Mesodermal cell (in vitro differentiated cells): ENCODE measurements at regions not wholly inside any gene's neighbourhood (a gene's known extent, or its start where the extent isn't known, plus 50 kb on each side); places are given as distances from the start of the nearest gene placed in this dataset.

Source experiments
- H3K27ac ChIP-seq: 2 replicates; pipeline ENCODE4 v1.7.0; 2013; ENCODE audit warnings: mild to moderate bottlenecking, low read depth, low read length, moderate library complexity; ENCODE audit not compliant: severe bottlenecking
- H3K36me3 ChIP-seq: 2 replicates; pipeline ENCODE4 v1.7.1; 2013; ENCODE audit warnings: mild to moderate bottlenecking, low read length, moderate library complexity; ENCODE audit not compliant: control insufficient read depth, insufficient read depth
- H3K4me1 ChIP-seq: one replicate; pipeline ENCODE4 v1.7.1; 2013; ENCODE audit warnings: mild to moderate bottlenecking, low read length; ENCODE audit not compliant: insufficient read depth, control insufficient read depth, poor library complexity, severe bottlenecking
- H3K4me3 ChIP-seq: 2 replicates; pipeline ENCODE4 v1.7.0; 2013; ENCODE audit warnings: low read length, control low read depth, mild to moderate bottlenecking; ENCODE audit not compliant: insufficient read depth, poor library complexity, severe bottlenecking; ENCODE audit errors: extremely low read depth
- H3K9me3 ChIP-seq: 2 replicates; pipeline ENCODE4 v1.7.1; 2013; ENCODE audit warnings: mild to moderate bottlenecking, low read length, moderate library complexity; ENCODE audit not compliant: control insufficient read depth
- WGBS, 2 experiments: methylation state at CpG; one replicate each; pipeline ENCODE4 v1.1.5; 2013; ENCODE audit warnings: missing lambda C conversion rate in 2 of 2; ENCODE audit not compliant: insufficient coverage in 2 of 2; 5-methylcytosine and 5-hydroxymethylcytosine counted together

- no peaks in the 10 kb centered on the region for H3K36me3 ChIP-seq
- no peak overlapping the region for H3K27ac ChIP-seq
- WGBS, 2 experiments: 71 to 100% methylated on average over 1 of the region's 4 CpGs
- no peaks in the 10 kb centered on the region for H3K9me3 ChIP-seq
- H3K4me1 ChIP-seq: no peaks in the 10 kb centered on the region
- no peak overlapping the region for H3K4me3 ChIP-seq
Measured at GRCh38 chr10:2020836-2021235, 283.5 kb upstream of the ADARB2 start.

GRCh38 chr10:2019803-2020202 lies 282.5 kb upstream of the ADARB2 start:
- Histone ChIP-seq H3K27ac (no peak overlapping the region), H3K4me1 (no peaks in the 10 kb centered on the region), H3K9me3 (no peaks in the 10 kb centered on the region), H3K4me3 (no peak overlapping the region), H3K36me3 (no peaks in the 10 kb centered on the region)
- 89% methylated on average over 10 to 12 of the region's 12 CpGs for WGBS, 2 experiments

- no peaks in the 10 kb centered on the region for H3K9me3 ChIP-seq
- H3K4me1 ChIP-seq: no peaks in the 10 kb centered on the region
- no peak overlapping the region for H3K27ac ChIP-seq
- no peaks in the 10 kb centered on the region for H3K36me3 ChIP-seq
- no peak overlapping the region for H3K4me3 ChIP-seq
- WGBS, 2 experiments: no CpG with 5 or more reads among the region's 3 CpGs
Measured at GRCh38 chr10:2019281-2019680, 282.0 kb upstream of the ADARB2 start.

GRCh38 chr10:2014541-2014940 lies 277.2 kb upstream of the ADARB2 start:
- Histone ChIP-seq H3K4me3 (no peak overlapping the region), H3K4me1 (no peaks in the 10 kb centered on the region), H3K9me3 (no peaks in the 10 kb centered on the region), H3K27ac (no peak overlapping the region), H3K36me3 (no peaks in the 10 kb centered on the region)
- WGBS, 2 experiments: 94% methylated on average over 11 to 12 of the region's 12 CpGs

GRCh38 chr10:2012209-2012608 lies 274.9 kb upstream of the ADARB2 start:
- WGBS, 2 experiments: 90 to 96% methylated on average over 4 to 5 of the region's 5 CpGs

GRCh38 chr10:2011106-2011716 lies 273.9 kb upstream of the ADARB2 start:
- no peaks in the 10 kb centered on the region for H3K36me3 ChIP-seq
- H3K4me3 ChIP-seq: no peak overlapping the region
- 76% methylated on average over 10 to 13 of the region's 14 CpGs for WGBS, 2 experiments
- no peaks in the 10 kb centered on the region for H3K9me3 ChIP-seq
- H3K27ac ChIP-seq: no peak overlapping the region
- H3K4me1 ChIP-seq: no peaks in the 10 kb centered on the region

More at GRCh38 chr10:2012209-2012608, 274.9 kb upstream of the ADARB2 start:
- Histone ChIP-seq H3K27ac (no peak overlapping the region), H3K4me1 (no peaks in the 10 kb centered on the region), H3K36me3 (no peaks in the 10 kb centered on the region), H3K4me3 (no peak overlapping the region), H3K9me3 (no peaks in the 10 kb centered on the region)

- Histone ChIP-seq H3K9me3 (no peaks in the 10 kb centered on the region), H3K36me3 (no peaks in the 10 kb centered on the region), H3K27ac (no peak overlapping the region), H3K4me1 (no peaks in the 10 kb centered on the region), H3K4me3 (no peak overlapping the region)
- 84 to 87% methylated on average over 8 of the region's 8 CpGs for WGBS, 2 experiments
Measured at GRCh38 chr10:2005546-2005945, 268.2 kb upstream of the ADARB2 start.

GRCh38 chr10:1992930-1993329 lies 255.6 kb upstream of the ADARB2 start:
- Histone ChIP-seq H3K9me3 (no peaks in the 10 kb centered on the region), H3K27ac (no peak overlapping the region), H3K36me3 (no peaks in the 10 kb centered on the region), H3K4me1 (no peaks in the 10 kb centered on the region), H3K4me3 (no peak overlapping the region)
- WGBS, 2 experiments: 85 to 94% methylated on average over 3 to 6 of the region's 10 CpGs

GRCh38 chr10:1989090-1989489 lies 251.8 kb upstream of the ADARB2 start:
- 88 to 95% methylated on average over 5 of the region's 5 CpGs for WGBS, 2 experiments
- Histone ChIP-seq H3K27ac (no peak overlapping the region), H3K9me3 (no peaks in the 10 kb centered on the region), H3K4me3 (no peak overlapping the region), H3K4me1 (no peaks in the 10 kb centered on the region), H3K36me3 (no peaks in the 10 kb centered on the region)

GRCh38 chr10:1981976-1982375 lies 244.7 kb upstream of the ADARB2 start:
- Histone ChIP-seq H3K4me1 (no peaks in the 10 kb centered on the region), H3K27ac (no peak overlapping the region), H3K4me3 (no peak overlapping the region), H3K36me3 (no peaks in the 10 kb centered on the region), H3K9me3 (no peaks in the 10 kb centered on the region)
- 88 to 92% methylated on average over 1 to 2 of the region's 3 CpGs for WGBS, 2 experiments

GRCh38 chr10:1980459-1980858 lies 243.1 kb upstream of the ADARB2 start:
- Histone ChIP-seq H3K36me3 (no peaks in the 10 kb centered on the region), H3K4me1 (no peaks in the 10 kb centered on the region), H3K27ac (no peak overlapping the region), H3K4me3 (no peak overlapping the region), H3K9me3 (no peaks in the 10 kb centered on the region)
- WGBS, 2 experiments: 71 to 85% methylated on average over 2 of the region's 3 CpGs
